Superior temporal gyrus (tissue), 1 donor: ENCODE measurements at regions not wholly inside any gene's neighbourhood (a gene's known extent, or its start where the extent isn't known, plus 50 kb on each side); places are given as distances from the start of the nearest gene placed in this dataset.

ENCODE experiments used
- DNase-seq: peaks from one replicate; pipeline ENCODE4 v3.0.0-alpha.2; 2016; ENCODE audit errors: extremely low spot score

DNA sequence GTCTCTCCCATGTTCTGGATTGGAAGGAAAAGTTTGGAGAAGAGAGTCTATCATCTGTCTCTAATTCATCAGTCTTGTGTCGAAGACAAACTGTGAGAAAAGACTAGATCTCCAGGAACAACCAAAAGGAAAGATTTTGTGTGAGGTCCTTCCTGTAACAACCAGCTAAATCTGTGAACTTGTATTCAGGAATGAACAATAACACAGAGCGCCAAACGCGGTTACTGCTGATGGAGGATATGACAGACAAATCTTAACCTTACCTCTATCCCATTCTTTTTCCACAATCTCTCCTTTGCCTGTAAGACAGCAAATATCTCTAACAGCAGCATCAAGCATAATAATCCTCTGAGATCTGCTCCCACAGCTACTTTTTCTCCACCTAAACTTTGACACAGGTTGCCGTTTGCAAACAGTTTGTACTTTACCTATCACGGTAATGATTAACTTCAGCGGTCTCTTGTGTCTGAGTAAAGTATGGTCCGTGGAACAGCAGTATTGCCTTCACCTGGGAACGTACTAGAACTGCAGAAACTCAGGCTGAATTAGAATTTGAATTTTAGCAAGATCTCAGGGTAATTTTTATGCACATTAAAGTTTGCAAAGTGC is 387.6 kb downstream of the ELAVL2 start:
- no peak for DNase-seq

DNA sequence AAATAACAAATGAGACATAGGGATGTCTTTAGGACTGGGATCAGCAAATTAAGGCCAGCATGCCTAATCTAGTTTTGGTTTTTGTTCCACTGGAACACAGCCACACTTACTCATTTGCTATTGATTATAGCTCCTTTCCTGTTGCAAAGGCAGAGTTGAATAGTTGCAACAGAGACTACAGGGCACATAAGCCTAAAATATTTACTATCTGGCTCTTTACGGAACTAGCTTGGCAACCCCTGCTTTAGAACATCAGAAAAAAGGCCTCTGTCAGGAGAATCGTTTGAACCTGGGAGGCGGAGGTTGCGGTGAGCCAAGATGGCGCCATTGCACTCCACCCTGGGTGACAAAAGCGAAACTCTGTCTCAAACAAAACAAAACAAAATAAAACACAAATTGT is 384.8 kb downstream of the ELAVL2 start:
- no peak for DNase-seq

DNA sequence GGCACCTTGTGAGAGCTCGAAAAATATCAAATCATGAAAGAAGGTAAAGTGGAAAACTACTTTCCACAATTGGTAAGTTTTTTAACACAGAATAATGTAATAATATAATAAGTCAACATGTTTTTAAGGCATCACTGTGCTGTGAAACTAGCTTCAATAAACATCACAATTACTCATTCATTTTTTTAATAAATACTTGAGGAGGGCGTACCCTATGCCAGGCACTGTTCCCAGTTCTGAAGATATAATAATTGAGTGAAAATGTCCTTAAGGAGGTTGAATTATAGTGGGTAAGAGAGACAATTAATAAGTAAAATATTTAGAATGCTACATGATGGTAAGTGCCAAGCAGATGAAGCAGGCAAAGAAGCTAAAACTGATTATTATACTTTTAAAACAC is 381.4 kb downstream of the ELAVL2 start:
- no peak for DNase-seq

DNA sequence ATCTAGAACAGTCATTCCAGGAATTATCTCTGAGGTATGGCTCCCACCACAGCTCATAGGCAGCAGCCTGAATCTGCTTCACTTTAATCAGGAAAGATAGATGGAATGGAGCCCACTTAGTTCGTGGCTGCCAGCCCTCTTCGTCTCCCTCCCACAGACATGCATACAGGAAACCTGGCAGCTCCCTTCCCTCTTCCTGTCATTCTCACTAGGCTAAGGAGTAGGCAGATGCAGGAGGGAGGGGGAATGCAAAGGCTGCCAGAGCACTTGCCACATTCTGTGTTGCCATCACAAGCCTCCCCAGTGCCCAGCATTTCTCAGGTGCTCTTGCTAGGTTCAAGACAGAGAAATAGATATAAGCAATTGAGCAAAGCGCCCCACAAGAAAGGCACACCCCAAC is 378.9 kb downstream of the ELAVL2 start:
- peak; percentile 51 for DNase-seq

DNA sequence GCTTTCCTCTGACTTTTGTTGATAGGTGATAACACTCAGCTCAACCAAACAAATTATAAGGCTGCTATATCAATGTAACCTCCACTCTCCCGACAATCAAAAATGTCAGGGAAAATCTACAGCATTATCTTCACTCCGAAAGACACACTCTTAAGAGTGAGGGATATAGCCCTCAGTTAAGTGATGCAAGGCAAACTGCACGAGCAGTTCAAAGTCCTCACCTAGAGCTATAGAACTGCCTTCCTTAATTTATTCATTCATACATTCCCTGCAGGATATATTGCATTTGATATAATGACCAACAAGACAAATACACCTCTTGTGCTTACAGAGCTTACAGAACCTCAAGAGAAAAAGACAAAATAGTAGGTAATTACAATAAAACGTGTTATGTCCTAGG is 378.1 kb downstream of the ELAVL2 start:
- no peak for DNase-seq

DNA sequence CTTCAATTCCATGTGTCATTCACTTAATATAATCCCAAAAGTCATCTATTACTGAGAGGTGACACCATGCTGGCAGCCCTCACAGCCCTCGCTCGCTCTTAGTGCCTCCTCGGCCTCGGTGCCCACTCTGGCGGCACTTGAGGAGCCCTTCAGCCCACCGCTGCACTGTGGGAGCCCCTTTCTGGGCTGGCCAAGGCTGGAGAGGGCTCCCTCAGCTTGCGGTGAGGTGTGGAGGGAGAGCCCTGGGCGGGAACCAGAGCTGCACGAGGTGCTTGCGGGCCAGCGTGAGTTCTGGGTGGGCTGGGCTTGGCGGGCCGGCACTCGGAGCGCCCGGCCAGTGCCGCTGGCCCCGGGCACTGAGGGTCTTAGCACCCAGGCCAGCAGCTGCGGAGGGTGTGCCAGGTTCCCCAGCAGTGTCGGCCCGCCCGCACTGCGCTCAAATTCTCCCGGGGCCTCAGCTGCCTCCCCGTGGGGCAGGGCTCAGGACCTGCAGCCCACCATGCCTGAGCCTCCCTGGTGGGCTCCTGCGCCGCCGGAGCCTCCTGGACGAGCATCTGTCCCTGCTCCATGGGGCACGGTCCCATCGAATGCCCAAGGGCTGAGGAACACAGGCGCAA is 374.1 kb downstream of the ELAVL2 start:
- DNase-seq = no peak

DNA sequence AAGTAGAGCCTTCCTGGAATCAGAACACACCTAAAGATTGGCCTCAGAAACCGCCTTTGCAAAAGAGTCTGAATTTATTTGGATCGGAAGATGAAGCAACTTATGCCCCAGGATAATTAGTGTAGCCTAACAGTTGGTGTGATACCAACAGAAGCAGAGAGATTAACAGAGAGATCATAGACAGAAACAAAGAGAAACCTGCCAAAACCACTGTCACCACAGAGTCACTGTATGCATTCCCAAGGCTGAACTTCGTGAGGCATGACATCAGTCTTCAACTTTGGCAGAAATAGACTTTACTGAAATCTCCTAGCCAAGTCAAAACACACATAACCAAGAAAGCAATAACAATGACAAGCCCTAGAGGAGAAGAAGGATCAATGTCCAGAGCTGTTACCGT is 361.8 kb downstream of the ELAVL2 start:
- DNase-seq = no peak

DNA sequence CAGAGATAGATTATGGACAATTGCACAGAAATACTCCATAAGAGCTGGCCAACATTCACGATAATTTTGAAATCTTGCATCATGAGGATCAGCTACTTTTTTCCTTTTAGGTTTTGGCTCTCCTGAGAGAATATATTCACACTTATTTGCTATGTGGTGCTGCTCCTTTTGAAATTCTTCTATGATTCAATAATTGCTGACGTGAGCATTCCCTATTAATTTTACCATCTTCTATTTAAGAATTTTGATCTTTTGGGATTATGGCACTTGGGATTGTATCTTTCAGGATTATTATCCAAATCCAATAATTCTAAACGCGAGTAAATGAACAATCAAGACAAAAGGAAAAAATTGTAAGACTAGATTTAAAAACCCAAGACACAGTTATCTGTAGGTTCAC is 358.8 kb downstream of the ELAVL2 start:
- DNase-seq = no peak

DNA sequence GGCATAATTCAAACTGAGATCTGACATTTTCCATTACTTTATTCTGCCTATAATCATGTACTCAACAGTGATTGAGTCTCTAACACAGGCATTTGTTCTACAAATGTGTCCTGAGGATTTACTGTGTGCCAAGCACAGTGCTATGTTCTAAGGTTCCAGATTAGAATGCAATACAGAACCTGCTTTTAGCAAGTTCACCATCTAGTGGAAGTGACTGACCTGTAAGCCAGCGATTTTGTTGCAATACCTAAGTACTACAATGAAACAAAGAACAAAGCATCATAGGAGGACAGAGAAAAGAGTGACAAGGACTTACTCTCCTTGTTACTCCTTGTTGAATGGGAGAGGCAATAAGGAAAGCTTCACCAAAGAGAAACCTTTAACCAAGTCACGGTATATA is 348.1 kb downstream of the ELAVL2 start:
- DNase-seq = no peak

DNA sequence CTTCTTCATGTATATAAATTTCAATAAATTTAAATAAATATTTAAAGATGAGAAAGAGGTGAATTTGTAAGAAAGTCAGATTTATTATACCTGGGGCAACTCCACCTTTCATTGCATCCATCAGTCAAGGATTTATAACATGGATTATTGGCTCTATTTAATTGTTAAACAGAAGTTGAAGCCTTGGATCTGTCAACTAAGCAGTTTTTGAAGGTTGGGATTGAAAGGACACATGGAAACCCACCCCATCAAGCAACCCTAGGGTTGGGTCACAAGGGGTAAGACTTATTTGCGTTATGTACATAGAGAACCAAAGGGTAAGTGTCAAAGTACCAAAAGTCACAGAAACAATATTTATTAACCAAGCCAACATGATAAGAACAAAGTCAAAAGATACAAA is 342.5 kb downstream of the ELAVL2 start:
- DNase-seq = no peak

DNA sequence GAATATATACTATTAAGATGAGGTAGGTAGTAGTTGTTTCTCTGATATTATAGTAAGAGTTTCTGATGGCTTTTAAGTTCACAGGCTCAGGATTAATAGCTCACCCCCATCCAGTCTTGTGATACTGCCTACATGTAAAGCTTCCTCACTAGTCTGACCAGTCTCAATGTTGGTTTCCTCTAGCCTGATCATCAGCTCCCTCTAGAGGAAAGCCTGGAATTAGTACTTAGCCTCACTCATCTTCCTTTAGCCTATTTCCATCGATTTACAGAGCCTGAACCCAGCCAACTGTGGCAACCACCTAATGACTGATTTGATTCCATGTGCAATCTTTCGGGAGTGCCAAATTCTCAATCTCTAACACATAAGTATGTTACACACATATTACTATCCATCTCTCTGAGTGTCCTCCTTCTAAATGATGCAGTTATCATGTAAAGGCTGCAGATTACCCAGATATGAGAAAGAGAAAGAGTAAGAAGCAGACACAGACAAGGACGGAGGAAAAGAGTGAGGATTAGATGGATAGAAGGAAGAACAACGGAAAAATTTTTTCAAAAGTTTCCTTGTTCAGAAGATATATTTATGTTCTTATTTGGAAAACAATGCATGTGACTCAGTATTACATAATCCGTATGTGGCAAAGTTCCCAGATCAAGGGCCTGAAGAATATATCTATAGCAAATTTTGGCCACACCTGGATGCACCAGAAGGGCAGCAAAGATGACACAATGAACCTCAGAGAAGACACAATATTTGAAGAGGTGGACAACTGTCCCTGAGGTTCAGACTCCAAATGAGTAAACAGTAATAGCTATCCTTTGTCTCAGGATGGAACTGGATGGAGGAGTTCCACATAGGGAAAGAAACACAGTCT is 333.7 kb downstream of the ELAVL2 start:
- peak; percentile 88 for DNase-seq

DNA sequence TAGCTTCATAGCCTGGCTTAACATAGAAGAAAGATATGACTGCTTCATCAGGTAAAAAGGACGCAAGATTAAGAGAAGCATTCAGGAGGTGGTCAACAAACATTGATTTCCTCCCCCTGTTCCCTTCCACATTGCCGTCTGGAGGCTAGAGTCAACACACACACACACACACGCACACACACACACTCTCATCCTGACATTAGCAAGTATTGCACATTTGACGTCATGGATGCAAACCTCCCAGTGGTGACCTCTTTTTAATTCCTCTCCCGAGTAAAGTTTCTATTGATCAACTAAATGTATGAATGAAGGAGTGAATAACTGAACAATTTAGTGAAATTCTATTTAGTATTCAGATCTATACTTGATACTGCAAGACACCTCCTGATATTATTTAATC is 332.8 kb downstream of the ELAVL2 start:
- no peak for DNase-seq

DNA sequence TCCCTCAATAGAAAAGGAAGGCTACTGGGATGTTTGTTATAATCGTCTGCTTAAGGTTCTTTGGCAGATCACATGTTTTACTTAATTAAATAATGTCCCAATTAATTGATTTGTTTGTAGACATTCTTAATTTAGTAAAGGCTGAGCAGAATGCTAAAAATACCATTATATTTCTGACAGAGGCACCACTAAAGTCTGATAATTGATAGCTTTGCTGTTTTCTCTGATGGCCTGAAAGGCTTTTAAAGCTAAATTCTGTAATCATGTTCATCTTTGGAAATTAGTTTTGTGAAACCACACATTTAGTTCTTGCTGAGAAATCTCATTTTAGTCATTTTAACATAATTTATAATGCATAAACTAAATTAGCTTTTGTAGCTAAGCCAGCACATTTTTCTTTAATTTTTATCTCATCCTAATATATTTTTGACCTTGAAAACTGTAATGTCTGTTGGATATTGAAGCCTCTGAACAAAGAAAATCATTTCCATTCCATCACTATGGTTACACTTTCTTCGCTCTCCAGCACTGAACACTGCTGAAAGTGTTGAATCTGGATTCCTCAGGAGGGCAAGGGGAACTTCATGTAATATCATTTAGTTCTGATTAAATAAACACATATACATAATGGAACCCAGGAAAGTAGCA is 329.4 kb downstream of the ELAVL2 start:
- DNase-seq = no peak

DNA sequence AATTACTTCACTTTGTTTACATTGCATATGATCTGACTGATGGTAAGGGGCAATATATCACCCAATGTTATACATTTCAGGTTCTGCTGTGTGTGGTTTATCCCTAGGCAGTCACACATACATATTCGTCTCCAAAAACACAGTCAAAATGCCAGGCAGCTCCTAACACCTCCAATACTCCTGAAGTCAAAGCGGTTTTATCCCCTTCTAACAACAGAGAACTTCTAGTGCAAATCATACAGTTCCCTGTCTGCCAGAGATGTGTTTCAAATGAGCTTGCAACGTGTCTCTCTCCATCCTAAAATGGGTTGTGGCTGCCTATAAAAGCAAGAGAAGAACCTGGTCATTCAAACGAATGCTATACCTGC is 328.9 kb downstream of the ELAVL2 start:
- DNase-seq = no peak

DNA sequence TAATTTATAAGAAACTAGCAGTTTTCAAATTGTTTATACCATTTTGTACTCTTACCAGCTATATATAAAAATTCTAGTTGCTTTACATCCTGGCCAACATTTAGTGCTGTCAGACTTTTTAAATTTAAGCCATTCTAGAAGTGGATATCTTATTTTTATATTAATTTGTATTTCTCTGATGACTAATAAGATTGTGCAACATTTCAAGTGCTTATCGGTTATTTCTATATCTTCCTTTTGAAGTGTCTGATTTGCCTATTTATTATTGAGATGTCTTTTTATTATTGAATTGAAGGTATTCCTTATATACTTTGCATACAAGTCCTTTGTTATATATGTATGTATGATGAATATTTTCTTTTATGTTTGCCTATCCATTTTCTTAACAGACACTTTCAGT is 324.0 kb downstream of the ELAVL2 start:
- no peak for DNase-seq

DNA sequence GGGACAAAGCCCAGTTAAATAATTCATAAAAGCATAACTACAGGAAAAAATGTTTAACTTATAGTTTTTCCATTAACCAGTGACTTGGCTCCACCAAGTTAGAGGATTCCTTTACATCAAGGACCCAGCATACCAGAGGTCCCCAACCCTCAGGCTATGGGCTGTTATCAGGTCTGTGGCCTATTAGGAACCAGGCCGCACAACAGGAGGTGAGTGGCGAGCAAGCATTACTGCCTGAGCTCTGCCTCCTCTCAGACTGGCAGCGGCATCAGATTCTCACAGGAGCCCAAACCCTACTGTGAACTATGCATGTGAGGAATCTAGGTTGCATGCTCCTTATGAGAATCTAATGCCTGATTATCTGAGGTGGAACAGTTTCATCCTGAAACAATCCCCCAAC is 303.1 kb downstream of the ELAVL2 start:
- DNase-seq = no peak

DNA sequence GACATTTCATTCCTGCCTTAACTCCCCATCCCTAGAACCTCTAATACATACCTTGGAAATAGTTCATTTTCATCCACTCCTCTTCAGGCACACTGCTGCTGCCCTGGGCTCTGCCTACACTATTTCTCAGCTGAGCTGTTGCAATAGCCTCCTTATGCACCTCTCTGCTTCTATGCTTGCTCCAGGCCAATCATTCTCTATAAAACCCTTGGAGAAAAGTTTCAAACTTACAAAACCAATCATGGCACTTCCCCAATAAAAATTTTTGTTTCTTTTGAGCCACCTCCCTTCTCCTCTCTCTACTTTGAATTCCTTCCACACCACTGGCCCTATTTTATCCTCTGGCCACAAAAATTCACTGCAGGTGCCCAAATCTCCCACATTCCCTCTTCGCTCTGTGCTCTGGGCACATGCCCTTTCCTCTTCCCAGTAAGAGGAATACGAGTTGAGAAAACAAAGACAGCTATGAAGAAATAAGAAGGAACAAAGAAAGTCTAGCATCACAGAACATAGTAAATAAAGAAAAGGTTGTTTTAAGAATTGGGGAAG is 301.4 kb downstream of the ELAVL2 start:
- no peak for DNase-seq

DNA sequence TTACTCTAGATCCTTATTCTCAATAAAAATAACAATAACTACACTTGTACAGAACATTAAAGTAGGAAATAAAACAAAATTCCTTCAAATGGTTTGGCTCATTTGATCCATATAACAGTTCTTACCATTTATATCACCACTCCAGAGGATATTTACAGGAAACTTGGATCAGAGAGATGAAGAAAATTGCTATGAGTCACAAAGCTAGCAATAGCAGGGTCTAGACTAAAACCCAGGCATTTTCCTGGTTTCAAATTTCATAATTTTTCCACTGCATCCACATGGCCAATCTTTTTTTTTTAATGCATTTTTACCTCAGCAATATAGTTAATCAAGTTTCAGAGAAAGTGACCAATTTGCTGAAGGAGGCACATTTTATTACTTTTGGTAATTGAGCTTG is 299.2 kb downstream of the ELAVL2 start:
- DNase-seq = no peak

DNA sequence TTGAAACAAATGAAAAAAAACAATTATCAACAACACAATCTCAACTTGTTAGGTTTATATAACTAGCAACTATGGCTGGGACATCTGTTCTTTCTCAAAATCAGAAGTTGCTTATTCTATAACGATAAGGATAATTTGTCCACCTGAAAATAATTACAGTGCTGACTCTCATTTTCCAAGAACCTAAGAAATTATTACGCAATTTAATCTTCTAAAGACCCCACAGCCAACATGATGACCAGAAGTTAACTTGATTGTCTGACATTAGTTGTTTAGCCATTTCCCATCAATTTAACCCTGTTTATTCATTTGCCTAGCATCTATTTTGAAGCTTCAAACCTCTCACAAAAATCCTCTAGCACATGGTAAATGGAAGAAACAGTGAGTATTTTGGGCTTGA is 293.8 kb downstream of the ELAVL2 start:
- no peak for DNase-seq

DNA sequence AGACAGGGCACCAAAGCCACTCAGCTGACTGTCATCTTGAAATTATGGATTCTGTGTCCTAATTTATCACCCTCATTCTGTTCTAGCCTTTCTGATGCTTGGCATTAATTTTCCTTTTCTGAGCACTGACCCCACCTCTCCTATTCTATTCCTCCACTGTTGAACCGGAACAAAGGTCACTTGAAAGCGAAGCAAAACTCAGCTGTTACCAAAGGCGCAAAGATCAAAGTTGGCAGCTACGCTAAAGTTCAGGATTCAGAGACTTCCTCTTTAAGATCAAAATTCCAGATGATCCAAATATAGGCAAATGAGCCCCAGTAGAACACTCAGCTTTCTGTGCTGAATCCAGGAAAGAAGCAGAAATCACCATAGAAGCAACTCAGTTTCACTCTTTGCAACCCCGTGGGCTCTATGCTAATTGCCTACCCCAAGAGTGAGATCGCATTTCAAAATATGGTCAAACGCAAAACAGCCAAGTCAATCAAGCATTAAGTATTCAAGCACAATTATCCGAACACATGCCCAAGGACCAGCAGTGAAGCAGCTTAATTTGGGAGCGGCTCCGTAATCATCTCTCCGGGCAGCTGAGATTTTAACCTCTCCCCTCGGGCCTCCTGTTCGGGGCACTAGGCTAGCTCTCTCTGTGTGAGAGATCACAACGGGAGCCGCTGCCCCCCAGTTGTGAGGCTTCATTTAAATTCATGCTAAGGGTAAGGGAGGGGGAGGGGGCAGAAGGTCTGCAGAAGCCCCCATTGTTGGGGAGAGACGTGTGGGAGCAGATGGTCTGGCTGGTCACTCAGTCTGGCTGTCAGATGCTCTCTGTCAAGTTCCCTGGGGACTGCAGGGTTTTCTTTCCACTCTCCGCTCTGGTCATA is 288.6 kb downstream of the ELAVL2 start:
- DNase-seq = no peak

DNA sequence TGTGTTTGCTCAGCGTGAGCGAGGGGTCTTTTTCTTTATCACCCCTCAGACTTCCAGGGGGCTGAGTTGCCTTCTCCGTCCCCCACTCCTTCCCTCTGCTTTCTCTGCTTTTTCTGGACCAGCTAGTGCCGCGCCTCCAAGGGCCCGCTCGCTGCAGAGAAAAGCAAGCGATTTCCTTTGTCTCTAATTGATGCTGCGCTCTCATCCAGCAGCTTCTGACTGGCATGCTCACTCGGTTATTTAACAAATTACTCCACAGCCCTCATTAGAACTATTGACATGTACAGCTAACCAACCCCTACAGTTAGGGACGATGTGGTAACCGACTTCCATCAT is 288.0 kb downstream of the ELAVL2 start:
- DNase-seq = no peak
